ENCODE measurements at regions not wholly inside any gene's neighbourhood (a gene's known extent, or its start where the extent isn't known, plus 50 kb on each side); places are given as distances from the start of the nearest gene placed in this dataset.

- TF ChIP-seq YY1 (IDR thresholded peaks at IDR 0.05; ENCODE audit: insufficient read depth, insufficient read length) (no peak), ZNF274 (IDR thresholded peaks at IDR 0.05; ENCODE audit: low read depth, low read length) (no peak), SUZ12 (IDR thresholded peaks at IDR 0.05; ENCODE audit: extremely low read depth, insufficient read depth, insufficient read length) (no peak)
Measured at GRCh38 chr3:144433006-144433405, 461.4 kb downstream of the DIPK2A start.

Measured in NT2/D1 (cell line).